Neural cell (in vitro differentiated cells): ENCODE measurements at regions not wholly inside any gene's neighbourhood (a gene's known extent, or its start where the extent isn't known, plus 50 kb on each side); places are given as distances from the start of the nearest gene placed in this dataset.

ENCODE experiments used
- H2AFZ ChIP-seq: fragments of 200-600, 300-800 bp; sonication (generic), shearing (Covaris generic); 2 replicates; pipeline ENCODE4 v1.6.0; 2014; ENCODE audit warnings: low read depth, mild to moderate bottlenecking, antibody characterized with exemption, low read length, moderate library complexity
- H3F3A ChIP-seq: fragments of 200-600 bp; shearing (Covaris generic); 2 replicates; pipeline ENCODE4 v1.6.1; 2016; ENCODE audit warnings: mild to moderate bottlenecking, moderate library complexity, mixed read lengths, antibody characterized with exemption, low read length; ENCODE audit not compliant: insufficient read depth, poor library complexity, severe bottlenecking
- H3K27ac ChIP-seq: fragments of 200-600, 300-800 bp; sonication (generic), shearing (Covaris generic); 2 replicates; pipeline ENCODE4 v1.5.1; 2014; ENCODE audit warnings: mild to moderate bottlenecking, low read length, moderate library complexity
- H3K27me3 ChIP-seq: fragments of 300-800, 200-600 bp; sonication (generic), shearing (Covaris generic); 2 replicates; pipeline ENCODE4 v1.6.0; 2014; ENCODE audit warnings: mild to moderate bottlenecking, low read depth, low read length, moderate library complexity; ENCODE audit not compliant: insufficient read depth
- H3K36me3 ChIP-seq: fragments of 300-800, 200-600 bp; sonication (generic), shearing (Covaris generic); 2 replicates; pipeline ENCODE4 v1.5.1; 2014; ENCODE audit warnings: mild to moderate bottlenecking, antibody characterized with exemption, low read length, moderate library complexity; ENCODE audit not compliant: insufficient read depth
- H3K4me2 ChIP-seq: fragments of 300-800, 200-600 bp; sonication (generic), shearing (Covaris generic); 2 replicates; pipeline ENCODE4 v1.6.0; 2014; ENCODE audit warnings: mild to moderate bottlenecking, low read length
- H3K4me3 ChIP-seq: fragments of 300-800, 200-600 bp; sonication (generic), shearing (Covaris generic); 2 replicates; pipeline ENCODE4 v1.5.1; 2014; ENCODE audit warnings: mild to moderate bottlenecking, low read length, moderate library complexity
- H3K79me2 ChIP-seq: fragments of 200-600 bp; shearing (Covaris generic); replicated peaks from 2 replicates; pipeline ENCODE4 v1.6.0; 2014; ENCODE audit warnings: mild to moderate bottlenecking, low read length, moderate library complexity; ENCODE audit not compliant: insufficient read depth
- H3K9ac ChIP-seq: fragments of 300-800, 200-600 bp; sonication (generic), shearing (Covaris generic); 2 replicates; pipeline ENCODE4 v1.6.1; 2016; ENCODE audit warnings: mild to moderate bottlenecking, low read length, mixed read lengths
- H3K9me2 ChIP-seq: fragments of 200-600 bp; shearing (Covaris generic); 2 replicates; pipeline ENCODE4 v1.6.1; 2016; ENCODE audit warnings: mild to moderate bottlenecking, low read length, mixed read lengths; ENCODE audit not compliant: insufficient read depth
- H3K9me3 ChIP-seq: fragments of 200-600, 300-800 bp; sonication (generic), shearing (Covaris generic); 2 replicates; pipeline ENCODE4 v1.6.1; 2016; ENCODE audit warnings: mild to moderate bottlenecking, mixed run types, low read length, moderate library complexity, mixed read lengths
- H4K20me1 ChIP-seq: fragments of 200-600 bp; shearing (Covaris generic); 2 replicates; pipeline ENCODE4 v1.6.1; 2016; ENCODE audit warnings: mild to moderate bottlenecking, mixed run types; ENCODE audit not compliant: insufficient read depth
- EP300 ChIP-seq: fragments of 450-650 bp; conservative IDR thresholded peaks from 2 replicates; pipeline ENCODE4 v1.6.1; 2014; ENCODE audit warnings: antibody characterized with exemption, mild to moderate bottlenecking, moderate library complexity; ENCODE audit not compliant: poor library complexity, severe bottlenecking
- EZH2 ChIP-seq: fragments of 200-600, 300-800 bp; shearing (Covaris generic), sonication (generic); IDR thresholded peaks from 2 replicates; pipeline ENCODE4 v1.6.1; 2014; ENCODE audit warnings: antibody characterized with exemption, low read length, borderline replicate concordance, mild to moderate bottlenecking; ENCODE audit not compliant: insufficient read depth, poor library complexity, severe bottlenecking
- MXI1 ChIP-seq: fragments of 450-650 bp; conservative IDR thresholded peaks from 2 replicates; pipeline ENCODE4 v1.6.1; 2014; ENCODE audit warnings: antibody characterized with exemption, mild to moderate bottlenecking; ENCODE audit not compliant: poor library complexity, severe bottlenecking
- POLR2AphosphoS5 ChIP-seq: IDR thresholded peaks from 2 replicates; pipeline ENCODE4 v1.6.1; 2012
- RAD21 ChIP-seq: fragments of 450-650 bp; conservative IDR thresholded peaks from 2 replicates; pipeline ENCODE4 v1.6.1; 2014; ENCODE audit warnings: antibody characterized with exemption, mild to moderate bottlenecking, moderate library complexity
- SMC3 ChIP-seq: fragments of 450-650 bp; conservative IDR thresholded peaks from 2 replicates; pipeline ENCODE4 v1.6.1; 2014; ENCODE audit warnings: antibody characterized with exemption, mild to moderate bottlenecking, moderate library complexity; ENCODE audit not compliant: poor library complexity
- TAF1 ChIP-seq: IDR thresholded peaks from 2 replicates; pipeline ENCODE4 v1.6.1; 2012; ENCODE audit warnings: low read depth
- TF ChIP-seq, protein P1 (sequence below): fragments of 450-650 bp; IDR thresholded peaks from 2 replicates; pipeline ENCODE4 v1.5.1; 2014; ENCODE audit warnings: antibody characterized with exemption, mild to moderate bottlenecking, moderate library complexity; ENCODE audit not compliant: poor library complexity, severe bottlenecking
- TF ChIP-seq, protein P2 (sequence below): IDR thresholded peaks from 2 replicates; pipeline ENCODE4 v1.6.1; 2012; ENCODE audit warnings: borderline replicate concordance

DNA sequence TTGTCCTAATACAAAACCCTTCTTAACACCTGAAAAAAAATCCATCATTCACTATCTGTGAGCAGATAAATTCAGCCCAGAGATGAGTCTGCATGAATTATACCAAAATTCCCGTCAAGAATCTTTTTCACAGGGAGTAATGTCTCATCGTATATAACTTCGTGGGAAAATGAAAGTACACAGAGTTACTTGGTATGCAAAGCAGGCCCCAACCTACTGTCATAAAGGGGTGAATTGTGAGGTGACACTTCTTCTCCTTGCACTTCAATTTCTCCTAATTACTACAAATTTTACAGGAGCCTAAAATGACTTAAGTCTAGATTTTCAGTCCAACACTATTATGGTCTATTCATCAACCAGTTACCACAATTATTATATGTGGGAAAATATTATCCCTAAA, 84.6 kb upstream of the CDH20 start:
- TF ChIP-seq EP300 (no peak), EZH2 (no peak), POLR2AphosphoS5 (no peak), TAF1 (no peak), SMC3 (no peak), MXI1 (no peak), RAD21 (no peak)
- TF ChIP-seq, protein P1, sequence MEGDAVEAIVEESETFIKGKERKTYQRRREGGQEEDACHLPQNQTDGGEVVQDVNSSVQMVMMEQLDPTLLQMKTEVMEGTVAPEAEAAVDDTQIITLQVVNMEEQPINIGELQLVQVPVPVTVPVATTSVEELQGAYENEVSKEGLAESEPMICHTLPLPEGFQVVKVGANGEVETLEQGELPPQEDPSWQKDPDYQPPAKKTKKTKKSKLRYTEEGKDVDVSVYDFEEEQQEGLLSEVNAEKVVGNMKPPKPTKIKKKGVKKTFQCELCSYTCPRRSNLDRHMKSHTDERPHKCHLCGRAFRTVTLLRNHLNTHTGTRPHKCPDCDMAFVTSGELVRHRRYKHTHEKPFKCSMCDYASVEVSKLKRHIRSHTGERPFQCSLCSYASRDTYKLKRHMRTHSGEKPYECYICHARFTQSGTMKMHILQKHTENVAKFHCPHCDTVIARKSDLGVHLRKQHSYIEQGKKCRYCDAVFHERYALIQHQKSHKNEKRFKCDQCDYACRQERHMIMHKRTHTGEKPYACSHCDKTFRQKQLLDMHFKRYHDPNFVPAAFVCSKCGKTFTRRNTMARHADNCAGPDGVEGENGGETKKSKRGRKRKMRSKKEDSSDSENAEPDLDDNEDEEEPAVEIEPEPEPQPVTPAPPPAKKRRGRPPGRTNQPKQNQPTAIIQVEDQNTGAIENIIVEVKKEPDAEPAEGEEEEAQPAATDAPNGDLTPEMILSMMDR = no peak
- TF ChIP-seq, protein P2, sequence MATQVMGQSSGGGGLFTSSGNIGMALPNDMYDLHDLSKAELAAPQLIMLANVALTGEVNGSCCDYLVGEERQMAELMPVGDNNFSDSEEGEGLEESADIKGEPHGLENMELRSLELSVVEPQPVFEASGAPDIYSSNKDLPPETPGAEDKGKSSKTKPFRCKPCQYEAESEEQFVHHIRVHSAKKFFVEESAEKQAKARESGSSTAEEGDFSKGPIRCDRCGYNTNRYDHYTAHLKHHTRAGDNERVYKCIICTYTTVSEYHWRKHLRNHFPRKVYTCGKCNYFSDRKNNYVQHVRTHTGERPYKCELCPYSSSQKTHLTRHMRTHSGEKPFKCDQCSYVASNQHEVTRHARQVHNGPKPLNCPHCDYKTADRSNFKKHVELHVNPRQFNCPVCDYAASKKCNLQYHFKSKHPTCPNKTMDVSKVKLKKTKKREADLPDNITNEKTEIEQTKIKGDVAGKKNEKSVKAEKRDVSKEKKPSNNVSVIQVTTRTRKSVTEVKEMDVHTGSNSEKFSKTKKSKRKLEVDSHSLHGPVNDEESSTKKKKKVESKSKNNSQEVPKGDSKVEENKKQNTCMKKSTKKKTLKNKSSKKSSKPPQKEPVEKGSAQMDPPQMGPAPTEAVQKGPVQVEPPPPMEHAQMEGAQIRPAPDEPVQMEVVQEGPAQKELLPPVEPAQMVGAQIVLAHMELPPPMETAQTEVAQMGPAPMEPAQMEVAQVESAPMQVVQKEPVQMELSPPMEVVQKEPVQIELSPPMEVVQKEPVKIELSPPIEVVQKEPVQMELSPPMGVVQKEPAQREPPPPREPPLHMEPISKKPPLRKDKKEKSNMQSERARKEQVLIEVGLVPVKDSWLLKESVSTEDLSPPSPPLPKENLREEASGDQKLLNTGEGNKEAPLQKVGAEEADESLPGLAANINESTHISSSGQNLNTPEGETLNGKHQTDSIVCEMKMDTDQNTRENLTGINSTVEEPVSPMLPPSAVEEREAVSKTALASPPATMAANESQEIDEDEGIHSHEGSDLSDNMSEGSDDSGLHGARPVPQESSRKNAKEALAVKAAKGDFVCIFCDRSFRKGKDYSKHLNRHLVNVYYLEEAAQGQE = no peak
- no peaks in the 10 kb centered on the region for H4K20me1 ChIP-seq
- no peaks in the 10 kb centered on the region for H3F3A ChIP-seq
- no peaks in the 10 kb centered on the region for H3K9me2 ChIP-seq
- H3K4me3 ChIP-seq = no peak overlapping the region
- no peak overlapping the region for H3K27ac ChIP-seq
- no peaks in the 10 kb centered on the region for H3K27me3 ChIP-seq
- no peaks in the 10 kb centered on the region for H3K9me3 ChIP-seq
- H3K9ac ChIP-seq = no peak overlapping the region
- H2AFZ ChIP-seq = no peak overlapping the region
- H3K4me2 ChIP-seq = no peak overlapping the region
- no peaks in the 10 kb centered on the region for H3K79me2 ChIP-seq
- no peaks in the 10 kb centered on the region for H3K36me3 ChIP-seq

DNA sequence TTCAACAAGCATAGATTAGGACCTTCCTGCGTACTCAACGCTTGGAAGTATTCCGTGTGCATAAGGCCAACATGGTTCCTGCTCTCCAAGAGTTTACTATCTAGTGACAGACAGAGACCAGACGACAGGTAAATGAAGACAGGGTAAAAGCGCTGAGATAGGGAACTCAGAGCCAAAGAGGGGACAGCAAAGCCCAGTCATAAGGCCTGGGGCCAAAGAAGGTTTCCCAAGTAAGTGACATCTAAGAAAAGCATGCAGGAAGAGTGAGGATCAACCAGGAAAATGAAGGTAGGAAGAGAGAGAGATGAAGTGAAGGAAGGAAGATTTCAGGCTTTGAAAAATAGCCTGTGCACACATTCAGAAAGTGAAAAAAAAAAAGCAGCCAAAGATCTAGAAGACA, 76.9 kb upstream of the CDH20 start:
- H3K27me3 ChIP-seq = no peaks in the 10 kb centered on the region
- H3K27ac ChIP-seq = no peak overlapping the region
- no peaks in the 10 kb centered on the region for H3K9me3 ChIP-seq
- H4K20me1 ChIP-seq = no peaks in the 10 kb centered on the region
- no peaks in the 10 kb centered on the region for H3K9me2 ChIP-seq
- no peak for TF ChIP-seq TAF1
- TF ChIP-seq MXI1 = no peak
- no peak for TF ChIP-seq RAD21
- no peak for TF ChIP-seq EZH2
- TF ChIP-seq, protein P2 = no peak
- no peak for TF ChIP-seq EP300
- no peak for TF ChIP-seq POLR2AphosphoS5
- TF ChIP-seq SMC3 = no peak
- TF ChIP-seq, protein P1 = no peak
- no peaks in the 10 kb centered on the region for H3F3A ChIP-seq
- no peaks in the 10 kb centered on the region for H3K79me2 ChIP-seq
- no peak overlapping the region for H3K9ac ChIP-seq
- H3K36me3 ChIP-seq = no peaks in the 10 kb centered on the region
- no peak overlapping the region for H2AFZ ChIP-seq
- H3K4me3 ChIP-seq = no peak overlapping the region
- H3K4me2 ChIP-seq = no peak overlapping the region
